ENCODE measurements at regions not wholly inside any gene's neighbourhood (a gene's known extent, or its start where the extent isn't known, plus 50 kb on each side); places are given as distances from the start of the nearest gene placed in this dataset.

- no peak for DNase-seq
These were observed 82.8 kb upstream of the SPATA31C2 start for GRCh38 chr9:88221105-88221504.

GRCh38 chr9:88220652-88221051, 82.4 kb upstream of the SPATA31C2 start:
- DNase-seq: no peak

- no peak for DNase-seq
These were observed 81.3 kb upstream of the SPATA31C2 start for GRCh38 chr9:88219601-88220000.

GRCh38 chr9:88218726-88219125, 80.5 kb upstream of the SPATA31C2 start:
- DNase-seq: no peak

- DNase-seq: no peak
These were observed 78.1 kb upstream of the SPATA31C2 start for GRCh38 chr9:88216126-88216995.

GRCh38 chr9:88215196-88216125, 77.2 kb upstream of the SPATA31C2 start:
- DNase-seq: no peak

- no peak for DNase-seq
These were observed 64.0 kb upstream of the SPATA31C2 start for GRCh38 chr9:88202321-88202720.

GRCh38 chr9:88198341-88198807, 60.1 kb upstream of the SPATA31C2 start:
- no peak for DNase-seq

- no peak for DNase-seq
These were observed 59.6 kb upstream of the SPATA31C2 start for GRCh38 chr9:88197781-88198340.

- no peak for DNase-seq
These were observed 58.7 kb upstream of the SPATA31C2 start for GRCh38 chr9:88197016-88197415.

- DNase-seq: no peak
These were observed 58.0 kb upstream of the SPATA31C2 start for GRCh38 chr9:88196142-88196790.

GRCh38 chr9:88193766-88194165, 55.5 kb upstream of the SPATA31C2 start:
- DNase-seq: no peak

- no peak for DNase-seq
These were observed 53.2 kb upstream of the SPATA31C2 start for GRCh38 chr9:88191456-88191855.

GRCh38 chr9:88189371-88189770, 51.1 kb upstream of the SPATA31C2 start:
- no peak for DNase-seq

Measured in activated CD4-positive, alpha-beta T cell treated with anti-CD3 and anti-CD28 coated beads, Interleukin-2, amount 50 U/mL, for 4 hours (primary cell).